Stimulated activated CD4-positive, alpha-beta T cell treated with anti-CD3 and anti-CD28 coated beads, TNF-alpha, amount 100 ng/mL, for 48 hours (primary cell): ENCODE measurements at regions not wholly inside any gene's neighbourhood (a gene's known extent, or its start where the extent isn't known, plus 50 kb on each side); places are given as distances from the start of the nearest gene placed in this dataset.
"Not testable (repeated sequence)": the region's sequence is repeated elsewhere in the genome, so short reads cannot be mapped to it uniquely, and the experiment has no call there.

Source experiments
- DNase-seq, 3 donors: peaks; one replicate each; pipeline ENCODE4 v3.0.0-alpha.2; 2020; ENCODE audit warnings: low read depth in 3 of 3

GRCh38 chr1:105373681-105374080 lies 1624.0 kb downstream of the AMY1C start:
- DNase-seq: no peak

DNA sequence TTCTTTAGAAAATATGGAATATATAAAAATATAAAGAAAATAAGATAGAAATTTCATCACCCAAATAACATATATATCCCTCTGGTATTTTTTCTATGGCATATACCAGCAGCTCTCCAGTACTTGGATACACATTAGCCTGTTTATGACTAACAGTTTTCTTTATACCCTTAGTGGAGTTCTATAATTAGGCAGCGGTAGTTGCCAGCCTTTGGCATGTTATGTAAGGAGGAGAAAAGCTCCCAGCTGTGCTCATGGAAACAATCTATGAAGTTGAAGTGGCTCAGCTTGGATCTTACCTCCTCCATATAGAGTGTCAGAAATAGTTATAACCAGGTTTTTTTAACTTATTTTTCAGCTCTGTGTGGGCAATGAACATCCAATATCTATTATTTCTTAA lies 1636.8 kb downstream of the AMY1C start:
- no peak for DNase-seq

- no peak for DNase-seq
Observed at GRCh38 chr1:105396001-105396400, 1646.3 kb downstream of the AMY1C start.

DNA sequence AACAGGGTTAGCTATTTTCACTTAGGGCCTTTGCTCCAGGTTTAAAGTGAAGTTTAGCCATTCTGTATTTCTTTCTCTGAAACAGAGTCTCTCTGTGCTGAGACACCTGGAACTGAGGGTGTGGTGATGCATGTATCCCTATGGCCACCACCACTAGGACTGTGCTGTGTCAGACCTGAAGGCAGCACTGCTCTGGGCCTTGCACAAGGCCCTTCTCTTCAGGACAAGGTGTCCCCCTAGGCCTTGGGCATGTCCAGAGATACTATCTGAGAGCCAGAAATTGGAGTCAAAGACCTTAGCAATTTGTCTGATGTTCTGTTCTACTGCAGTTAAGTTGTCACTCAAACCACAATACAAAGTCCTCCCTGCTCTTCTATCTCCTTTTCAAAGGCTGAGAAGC lies 1649.2 kb downstream of the AMY1C start:
- DNase-seq: no peak

- no peak for DNase-seq
Observed at GRCh38 chr1:105399716-105400115, 1650.0 kb downstream of the AMY1C start.

DNA sequence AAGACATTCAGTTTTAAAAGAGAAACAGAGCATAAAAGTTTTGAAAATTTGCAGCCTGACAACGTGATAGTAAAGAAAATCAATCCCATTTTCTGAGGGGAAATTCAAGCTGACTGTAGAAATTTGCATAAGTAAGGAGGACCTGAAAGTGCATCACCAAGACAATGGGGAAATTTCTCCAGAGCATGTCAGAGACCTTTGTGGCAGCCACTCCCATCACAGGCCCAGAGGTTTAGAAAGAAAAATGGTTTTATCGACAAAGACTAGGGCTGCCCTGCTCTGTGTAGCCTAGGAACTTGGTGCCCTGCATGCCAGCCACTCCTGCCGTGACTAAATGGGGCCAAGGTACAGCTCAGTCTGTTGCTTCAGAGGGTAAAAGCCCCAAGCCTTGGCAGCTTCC lies 1640.2 kb upstream of the PRMT6 start:
- DNase-seq: no peak

- DNase-seq: no peak
Observed at GRCh38 chr1:105419030-105419429, 1637.4 kb upstream of the PRMT6 start.

DNA sequence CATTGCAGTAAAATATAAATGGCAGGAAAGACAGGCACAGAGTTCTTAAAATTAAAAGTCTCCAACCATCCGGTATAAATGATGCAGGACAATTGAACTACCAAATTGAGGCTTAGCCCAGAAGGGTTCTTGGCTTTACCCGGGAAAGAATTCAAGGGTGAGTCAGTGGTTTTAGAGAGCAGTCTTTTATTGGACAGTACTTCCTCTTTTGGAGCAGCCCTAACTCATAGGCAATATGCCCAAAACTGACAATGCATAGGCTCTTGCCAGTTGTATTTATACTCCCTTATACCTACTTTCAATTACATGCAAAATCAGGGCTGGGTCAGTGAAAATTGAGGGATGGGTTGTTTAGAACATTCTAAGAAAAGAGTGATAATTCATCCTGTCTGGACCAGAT lies 1628.9 kb upstream of the PRMT6 start:
- no peak for DNase-seq

- DNase-seq: no peak
Observed at GRCh38 chr1:105436589-105437259, 1619.8 kb upstream of the PRMT6 start.

DNA sequence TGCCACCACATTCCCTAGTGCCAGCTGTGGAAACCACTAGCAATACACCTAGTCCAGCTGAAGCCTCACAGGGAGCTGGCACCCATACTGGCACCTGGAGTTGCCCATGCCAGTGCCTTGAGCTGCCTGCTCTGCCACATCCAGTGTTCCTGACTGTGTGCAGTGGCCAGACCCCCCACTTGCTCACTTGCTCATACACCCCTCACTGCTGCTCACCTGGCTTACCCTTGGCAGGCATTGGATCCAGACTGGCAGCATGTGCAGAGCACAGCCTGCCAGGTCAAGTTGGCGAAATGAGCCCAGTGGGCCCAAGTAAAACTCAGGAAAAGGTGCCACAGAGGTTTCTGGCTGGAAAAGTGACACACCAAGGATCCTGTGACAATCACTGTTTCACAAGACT lies 1618.6 kb upstream of the PRMT6 start:
- DNase-seq: no peak

DNA sequence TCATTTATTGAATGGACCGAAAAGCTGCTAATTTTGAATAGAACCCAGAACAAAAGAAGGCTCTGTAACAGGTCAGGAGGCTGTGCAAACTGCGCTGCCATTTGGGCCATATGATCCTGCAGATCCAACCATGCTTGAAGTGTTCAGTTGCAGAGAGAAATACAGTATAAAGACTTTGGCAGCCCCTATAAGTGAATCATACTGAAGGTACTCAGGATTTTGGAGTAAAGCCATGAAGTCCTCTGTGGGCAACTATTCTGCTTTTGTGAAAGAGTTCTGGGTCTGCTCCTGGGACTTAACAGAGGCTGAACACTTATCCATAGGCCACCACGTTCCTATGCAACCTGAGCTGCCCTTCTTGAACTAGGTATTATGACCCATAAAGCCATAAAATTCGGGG lies 1613.6 kb upstream of the PRMT6 start:
- no peak for DNase-seq

DNA sequence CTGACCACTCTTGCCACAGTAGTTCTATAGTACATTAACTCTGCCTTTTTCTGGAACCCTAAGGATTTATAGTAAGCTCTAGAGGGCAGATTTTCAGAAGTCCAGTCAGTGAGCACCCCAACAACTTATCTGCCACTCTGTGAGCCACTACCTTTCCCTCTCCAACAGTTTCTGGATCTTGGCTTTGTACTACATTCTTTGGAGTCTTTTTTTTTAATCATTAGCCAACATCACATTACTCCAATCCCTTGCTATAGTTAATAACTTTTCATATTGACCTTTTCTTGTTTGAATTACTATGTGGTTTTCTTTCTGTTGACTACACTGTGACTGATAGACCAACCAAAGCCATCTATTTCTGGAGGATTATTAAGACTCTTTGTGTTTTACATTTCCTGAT lies 1596.7 kb upstream of the PRMT6 start:
- DNase-seq: no peak

DNA sequence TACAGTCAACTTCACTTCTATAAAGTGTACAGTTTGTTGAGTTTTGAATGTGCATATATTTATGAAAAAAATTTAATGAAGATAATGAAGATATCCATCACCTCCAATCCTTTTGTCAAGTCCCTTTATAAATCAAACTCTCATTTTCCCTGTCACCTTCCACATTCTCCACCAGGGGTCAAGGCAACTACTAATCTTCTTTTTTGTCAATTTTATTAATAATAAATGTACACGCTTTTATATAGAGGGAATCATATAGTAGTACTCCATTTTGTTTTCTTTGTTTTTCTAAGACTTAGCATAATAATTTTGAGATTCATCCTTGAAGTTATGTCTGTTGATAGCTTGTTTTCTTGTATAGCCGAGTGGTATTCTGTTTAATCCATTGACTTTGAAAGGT lies 1594.2 kb upstream of the PRMT6 start:
- DNase-seq: no peak

DNA sequence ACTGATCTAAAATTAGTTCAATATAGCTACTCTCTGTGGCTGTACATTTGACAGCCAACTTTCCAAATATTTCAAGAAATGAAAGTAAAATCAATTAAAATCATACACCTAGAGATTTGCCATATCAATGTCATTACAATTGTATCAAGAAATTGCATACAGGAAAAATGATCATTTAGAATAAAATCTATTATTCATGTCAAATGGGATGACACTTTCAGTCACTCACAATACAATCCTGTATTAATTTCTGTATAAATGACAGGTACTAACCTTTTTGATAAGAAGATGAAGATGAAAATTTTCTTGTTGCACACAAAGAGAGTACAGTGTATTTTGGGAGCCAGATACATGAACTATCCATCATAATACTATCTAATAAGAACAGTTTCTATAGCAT lies 1588.9 kb upstream of the PRMT6 start:
- DNase-seq: no peak

GRCh38 chr1:105470541-105470940 lies 1585.9 kb upstream of the PRMT6 start:
- DNase-seq: not testable (repeated sequence)

DNA sequence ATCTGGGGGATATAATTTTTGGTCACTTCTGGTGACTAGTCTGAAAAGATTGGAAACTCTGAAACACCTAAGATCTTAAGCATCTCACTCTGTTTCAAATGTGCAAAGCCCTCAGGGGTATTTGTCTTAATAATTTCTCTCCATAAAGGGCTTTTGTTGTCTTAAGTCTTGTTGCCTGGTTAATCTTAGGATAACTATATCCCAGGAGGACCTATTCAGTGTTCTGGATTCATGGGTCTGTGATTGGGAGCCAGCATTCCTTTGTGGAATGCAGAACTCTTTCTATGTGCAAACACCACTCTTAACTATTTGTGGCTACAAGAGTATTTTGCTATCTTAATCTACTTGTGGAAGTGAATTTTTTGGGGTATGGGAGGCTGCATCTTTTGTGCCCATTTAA lies 1573.0 kb upstream of the PRMT6 start:
- no peak for DNase-seq

DNA sequence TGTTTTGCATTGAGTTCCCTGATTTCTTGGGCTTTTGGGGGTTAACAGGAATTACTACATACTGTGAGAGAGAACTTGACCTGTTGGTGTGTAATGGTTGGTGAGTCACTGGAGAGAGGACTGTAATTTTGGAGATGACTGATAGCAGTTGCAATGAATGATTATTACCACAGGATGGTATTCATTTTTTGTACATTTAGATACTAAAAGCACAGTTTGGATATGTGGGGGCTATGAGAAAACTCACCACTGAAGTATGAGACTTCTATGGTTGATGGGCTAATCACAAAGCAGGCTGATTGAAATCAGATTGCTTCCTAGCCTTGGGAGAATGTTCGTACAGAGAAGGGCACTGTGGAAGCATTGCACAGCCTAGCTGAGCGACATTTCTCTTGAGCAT lies 1571.3 kb upstream of the PRMT6 start:
- DNase-seq: no peak

DNA sequence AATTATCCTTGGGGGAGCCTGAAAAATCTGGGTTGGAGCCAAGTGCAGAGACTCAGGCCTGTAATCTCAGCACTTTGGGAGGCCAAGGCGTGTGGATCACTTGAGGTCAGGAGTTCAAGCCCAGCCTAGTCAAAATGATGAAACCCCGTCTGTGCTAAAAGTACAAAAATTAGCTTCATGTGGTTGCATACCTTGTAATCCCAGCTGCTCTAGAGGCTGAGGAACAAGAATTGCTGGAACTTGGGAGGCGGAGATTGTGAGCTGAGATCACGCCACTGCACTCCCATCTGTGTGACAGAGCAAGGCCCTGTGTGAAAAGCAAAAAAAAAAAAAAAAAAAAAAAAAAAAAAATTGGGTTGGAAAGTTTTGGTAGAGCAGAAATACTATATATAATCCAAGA lies 1563.6 kb upstream of the PRMT6 start:
- DNase-seq: no peak

GRCh38 chr1:105516068-105516467 lies 1540.4 kb upstream of the PRMT6 start:
- DNase-seq: no peak

- no peak for DNase-seq
Observed at GRCh38 chr1:105533996-105534395, 1522.5 kb upstream of the PRMT6 start.

DNA sequence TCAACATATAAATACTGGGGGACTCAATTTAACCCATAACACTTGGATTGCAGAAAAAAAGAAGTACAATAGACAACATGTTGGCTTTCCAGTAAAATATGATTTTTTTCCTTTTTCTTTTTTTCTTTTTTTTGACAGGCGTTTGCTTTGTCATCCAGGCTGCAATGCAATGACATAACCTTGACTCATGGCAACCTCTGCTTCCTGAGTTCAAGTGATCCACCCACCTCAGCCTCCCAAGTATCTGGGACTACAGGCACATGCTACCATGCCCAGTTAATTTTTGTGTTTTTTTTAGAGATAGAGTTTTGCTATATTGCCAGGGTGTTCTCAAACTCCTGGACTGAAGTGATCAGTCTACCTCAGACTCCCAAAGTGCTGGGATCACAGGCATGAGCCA lies 1512.0 kb upstream of the PRMT6 start:
- no peak for DNase-seq

GRCh38 chr1:105556266-105556665 lies 1500.2 kb upstream of the PRMT6 start:
- no peak for DNase-seq

GRCh38 chr1:105558023-105558422 lies 1498.5 kb upstream of the PRMT6 start:
- DNase-seq: no peak

DNA sequence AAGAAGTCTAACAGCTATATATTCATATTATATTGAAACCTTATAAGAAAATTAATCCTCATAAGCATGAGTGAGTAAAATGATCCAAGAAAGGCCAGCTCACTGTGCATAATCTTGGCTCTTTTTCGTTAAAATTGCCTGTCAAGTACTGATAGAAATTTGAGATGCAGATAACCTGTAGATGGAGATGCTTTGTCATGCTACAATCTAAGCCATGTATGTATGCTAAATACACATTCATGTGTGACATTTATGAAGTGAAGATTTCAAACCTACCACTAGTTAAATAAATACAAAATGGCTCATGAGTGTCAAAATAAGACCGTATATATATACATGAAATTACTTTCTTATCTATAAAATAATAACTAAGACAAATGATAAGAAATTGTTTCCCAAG lies 1491.5 kb upstream of the PRMT6 start:
- no peak for DNase-seq
